Myocyte (in vitro differentiated cells): ENCODE measurements at regions not wholly inside any gene's neighbourhood (a gene's known extent, or its start where the extent isn't known, plus 50 kb on each side); places are given as distances from the start of the nearest gene placed in this dataset.
A peak's percentile ranks its signal among the peaks of the same experiment; 100 is the strongest.

ENCODE experiments used
- DNase-seq: peaks from one replicate; pipeline ENCODE4 v3.0.0-alpha.2; 2012; ENCODE audit warnings: low read depth

GRCh38 chr4:181498148-181498547 lies 745.1 kb upstream of the TENM3 start:
- no peak for DNase-seq

- DNase-seq, result no peak
These were observed 740.6 kb upstream of the TENM3 start for GRCh38 chr4:181502611-181503010.

GRCh38 chr4:181503687-181504390 lies 739.4 kb upstream of the TENM3 start:
- DNase-seq, result no peak

GRCh38 chr4:181504924-181505323 lies 738.3 kb upstream of the TENM3 start:
- DNase-seq, result no peak

DNA sequence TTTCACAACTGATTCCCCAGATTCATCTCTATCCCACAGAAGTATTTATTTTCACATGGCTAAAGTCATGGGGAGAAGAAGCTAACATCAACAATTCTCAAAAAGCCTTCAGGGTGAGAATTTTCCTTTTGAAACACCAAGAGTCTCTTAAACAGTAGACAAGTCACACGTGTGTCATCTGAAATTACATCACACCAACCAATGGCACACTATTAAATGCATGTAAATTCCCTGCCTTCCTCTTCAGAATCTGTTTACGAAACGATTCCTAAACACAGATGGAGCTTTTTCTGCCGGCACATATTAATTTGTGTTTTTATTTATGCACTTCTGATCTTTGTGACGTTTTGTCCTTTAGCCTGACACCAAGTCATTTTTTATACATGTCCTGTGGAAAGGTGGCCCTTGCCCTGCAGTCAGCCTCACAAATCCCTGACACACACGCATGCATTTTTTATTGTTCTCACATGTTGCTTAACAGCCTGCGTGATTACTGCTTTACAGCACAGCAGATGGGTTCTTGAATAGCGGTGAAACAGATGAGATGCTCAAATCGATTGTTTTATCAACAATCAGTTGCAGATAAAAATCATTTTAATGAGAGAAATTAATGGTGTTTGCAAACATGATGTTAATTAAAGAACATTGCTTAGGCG lies 735.9 kb upstream of the TENM3 start:
- no peak for DNase-seq

GRCh38 chr4:181507938-181508337 lies 735.3 kb upstream of the TENM3 start:
- no peak for DNase-seq

DNA sequence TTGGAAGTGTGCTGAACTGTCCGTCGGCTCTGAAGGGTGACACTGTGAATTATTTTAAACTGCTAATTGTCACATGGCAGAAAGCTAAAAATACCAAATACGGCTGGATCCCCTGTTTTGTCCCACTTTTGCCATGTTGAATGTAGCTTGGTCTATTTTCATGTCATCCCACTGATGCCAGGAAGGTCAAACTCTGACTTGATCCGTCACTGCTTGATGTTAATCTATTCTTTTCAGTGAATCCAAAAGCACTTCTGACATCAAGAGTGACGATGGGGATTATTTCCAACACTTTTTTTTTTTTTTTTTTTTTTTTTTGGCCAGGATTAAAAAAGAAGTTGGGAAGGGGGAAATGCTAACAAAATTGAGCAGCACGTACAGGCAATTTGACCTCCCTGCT lies 734.6 kb upstream of the TENM3 start:
- no peak for DNase-seq

- no peak for DNase-seq
These were observed 734.1 kb upstream of the TENM3 start for GRCh38 chr4:181509073-181509472.

GRCh38 chr4:181517491-181517890 lies 725.7 kb upstream of the TENM3 start:
- DNase-seq, result no peak

DNA sequence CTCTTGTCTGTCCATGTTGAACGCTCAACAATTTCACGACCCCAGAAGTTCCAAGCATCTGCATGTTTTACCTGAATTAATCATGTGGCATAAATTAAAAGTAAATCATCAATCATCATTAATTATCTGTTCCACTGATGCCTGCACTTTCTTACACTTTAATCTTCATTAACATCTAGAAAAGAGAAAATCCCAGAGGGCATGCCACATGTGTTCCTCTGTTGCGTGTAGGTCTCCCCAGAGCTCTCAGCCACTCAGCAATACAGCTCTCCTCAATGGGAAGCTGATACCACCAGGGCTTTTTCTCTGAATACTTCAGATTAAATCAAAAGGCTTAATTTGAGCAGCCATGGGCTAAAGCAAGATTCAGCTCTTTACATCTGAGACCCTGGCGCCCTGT lies 722.4 kb upstream of the TENM3 start:
- no peak for DNase-seq

DNA sequence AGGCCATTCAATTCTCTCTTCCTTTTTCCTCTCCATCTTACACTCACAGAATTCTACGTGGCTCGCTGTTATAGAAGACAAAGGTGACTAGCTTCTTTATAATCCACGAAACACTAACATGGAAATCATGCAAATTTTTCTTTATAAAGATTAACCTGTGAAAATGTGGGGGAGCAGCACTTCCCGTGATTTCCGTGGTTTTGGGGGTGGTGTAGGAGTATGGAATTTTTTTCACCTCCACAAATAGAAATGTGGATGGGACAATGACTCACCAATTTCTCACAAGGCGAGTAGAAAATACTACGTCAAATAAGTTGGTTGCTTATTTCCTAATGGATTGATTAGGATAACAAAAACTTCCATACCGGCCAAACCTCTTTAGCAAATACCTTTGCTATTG lies 719.2 kb upstream of the TENM3 start:
- DNase-seq, result no peak

- no peak for DNase-seq
These were observed 718.7 kb upstream of the TENM3 start for GRCh38 chr4:181524499-181524898.

DNA sequence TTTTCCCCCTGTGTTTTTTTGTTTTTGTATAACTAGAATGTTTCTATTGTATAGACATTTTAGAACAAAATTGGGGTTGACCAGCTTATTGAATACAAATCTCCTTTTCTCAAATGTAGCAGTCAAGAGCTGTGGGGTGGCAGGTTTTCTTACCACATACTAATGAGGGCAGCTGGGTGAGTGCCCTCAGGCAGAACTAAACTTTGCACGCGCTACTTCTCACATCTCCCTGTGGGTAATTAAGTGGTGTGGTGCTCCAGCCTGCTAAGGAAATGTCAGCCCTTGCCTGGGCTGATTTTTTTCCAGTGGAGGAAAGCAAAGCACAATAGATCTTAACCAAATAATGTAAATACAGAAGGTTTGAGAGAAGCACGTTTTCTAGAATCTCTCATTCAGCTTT lies 717.6 kb upstream of the TENM3 start:
- no peak for DNase-seq

GRCh38 chr4:181528570-181529184 lies 714.5 kb upstream of the TENM3 start:
- peak; percentile 82 for DNase-seq

DNA sequence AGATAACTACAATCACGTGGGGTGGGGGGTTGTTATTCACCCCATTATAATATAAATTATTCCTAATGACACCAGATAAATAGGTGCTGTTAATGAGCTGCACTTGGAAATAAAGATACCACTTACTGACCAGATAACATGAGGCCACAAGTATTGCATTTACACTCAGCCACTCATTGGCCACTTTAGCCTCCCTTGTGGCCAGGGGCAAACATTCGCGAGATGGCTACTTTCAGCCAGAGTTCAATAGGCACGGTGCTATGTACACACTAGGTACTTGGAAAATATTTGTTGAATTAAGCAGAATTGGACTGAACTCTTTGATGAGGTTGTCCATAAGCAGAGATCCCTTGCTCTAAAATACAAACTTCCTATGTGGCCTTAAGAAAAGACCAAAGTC lies 713.7 kb upstream of the TENM3 start:
- DNase-seq, result no peak

DNA sequence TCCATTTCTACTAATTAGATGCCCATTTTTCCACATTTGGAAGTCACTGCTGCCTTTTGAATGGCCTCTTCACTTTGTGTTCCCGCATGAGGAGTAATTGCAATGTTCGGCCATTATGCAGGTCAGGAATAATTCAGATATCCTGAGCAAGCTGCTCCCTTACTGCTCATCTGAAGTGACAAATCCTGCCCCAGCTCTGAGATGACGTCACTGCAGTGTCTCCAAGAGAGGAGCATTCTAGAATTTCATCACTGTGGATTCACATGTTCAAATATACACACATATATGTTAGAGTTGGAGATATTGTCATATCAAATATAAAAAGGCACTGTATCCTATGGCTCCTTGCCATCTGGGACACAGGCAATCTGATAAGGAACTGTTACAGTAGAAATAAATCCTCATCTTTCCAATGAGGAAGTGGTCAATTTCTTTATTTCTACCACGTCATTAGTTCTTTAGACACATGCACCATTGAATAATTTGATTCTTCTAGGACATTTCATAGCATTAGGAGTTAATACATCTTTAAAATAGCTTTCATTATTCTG lies 706.9 kb upstream of the TENM3 start:
- DNase-seq, result no peak

DNA sequence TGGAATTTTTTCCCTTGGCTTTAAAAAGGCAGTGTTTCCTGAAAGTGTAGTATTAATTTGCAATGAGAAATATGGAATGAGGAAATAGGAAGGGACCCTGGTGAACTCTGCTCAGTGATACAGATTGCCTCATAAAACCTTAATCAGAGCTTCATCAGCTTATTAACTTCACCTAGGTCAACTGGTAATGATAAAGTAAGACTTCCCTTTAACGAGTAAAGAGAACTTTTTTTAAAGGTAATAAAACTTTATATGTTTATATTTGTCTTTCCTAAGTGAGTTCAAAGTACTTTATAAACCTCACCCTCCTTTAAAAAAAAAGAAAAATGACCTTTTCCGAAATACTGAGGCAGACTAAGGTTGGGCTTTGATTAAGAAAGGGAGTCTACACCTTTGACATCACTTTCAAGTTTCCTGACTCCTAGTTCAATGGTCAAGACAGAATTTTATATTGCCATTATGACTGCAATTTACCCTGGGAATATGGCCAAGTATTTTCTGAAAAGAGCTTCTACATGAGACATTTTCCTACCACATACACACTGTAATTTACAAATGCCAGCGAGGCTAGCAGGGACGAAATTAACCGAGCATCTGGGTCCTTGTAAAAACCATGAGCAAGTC lies 706.3 kb upstream of the TENM3 start:
- DNase-seq, result no peak

GRCh38 chr4:181538431-181538830 lies 704.8 kb upstream of the TENM3 start:
- no peak for DNase-seq

GRCh38 chr4:181541396-181541795 lies 701.8 kb upstream of the TENM3 start:
- DNase-seq, result no peak

- DNase-seq, result peak; percentile 53
These were observed 694.2 kb upstream of the TENM3 start for GRCh38 chr4:181548873-181549575.

GRCh38 chr4:181549576-181550188 lies 693.5 kb upstream of the TENM3 start:
- DNase-seq, result no peak
